WTC11 (cell line): ENCODE measurements at regions not wholly inside any gene's neighbourhood (a gene's known extent, or its start where the extent isn't known, plus 50 kb on each side); places are given as distances from the start of the nearest gene placed in this dataset.
A peak's percentile ranks its signal among the peaks of the same experiment; 100 is the strongest.

Experiments used
- ATAC-seq: fragments of 200-7000 bp; cut with Tn5 transposase; 2 replicates; pipeline ENCODE4 v1.10.0; 2021; ENCODE audit warnings: mild to moderate bottlenecking, moderate library complexity
- CTCF ChIA-PET: fragments of 300-600 bp; sonication (Branson Sonifier 250); formaldehyde crosslinking; loops from one replicate; lab custom pipeline; 2021; ENCODE audit warnings: antibody characterized with exemption; lab: Charles Lee
- POLR2A ChIA-PET: fragments of 350-600 bp; sonication (Branson Sonifier 250); formaldehyde crosslinking; loops from one replicate; lab custom pipeline; 2021; ENCODE audit warnings: antibody characterized with exemption; lab: Charles Lee
- DNase-seq: peaks from one replicate; pipeline ENCODE4 v3.0.0; 2021; ENCODE audit warnings: low spot score
- H3K27ac Mint-ChIP-seq: 2 replicates; pipeline ENCODE4 v1.8.0; 2021; ENCODE audit warnings: mixed read lengths
- H3K27me3 Mint-ChIP-seq: 2 replicates; pipeline ENCODE4 v1.8.0; 2021; ENCODE audit warnings: low read depth, mild to moderate bottlenecking, moderate library complexity, mixed read lengths
- H3K36me3 Mint-ChIP-seq: 2 replicates; pipeline ENCODE4 v1.8.0; 2021; ENCODE audit warnings: mixed read lengths
- H3K4me1 Mint-ChIP-seq: 2 replicates; pipeline ENCODE4 v1.8.0; 2022; ENCODE audit warnings: mixed read lengths
- H3K4me3 Mint-ChIP-seq: 2 replicates; pipeline ENCODE4 v1.8.0; 2021; ENCODE audit warnings: mild to moderate bottlenecking, moderate library complexity, mixed read lengths
- H3K9me3 Mint-ChIP-seq: 2 replicates; pipeline ENCODE4 v1.8.0; 2021; ENCODE audit warnings: mixed read lengths
- ESRRA ChIP-seq: sonication (generic); formaldehyde crosslinking; IDR thresholded peaks from 2 replicates; pipeline ENCODE4 v1.8.1; 2022; ENCODE audit warnings: mild to moderate bottlenecking, missing genetic modification reagents, borderline replicate concordance
- ETV6 ChIP-seq: sonication (generic); formaldehyde crosslinking; IDR thresholded peaks from 2 replicates; pipeline ENCODE4 v1.8.1; 2022; ENCODE audit warnings: mild to moderate bottlenecking, missing genetic modification reagents
- HMGA2 ChIP-seq: fragments of 250-450 bp; sonication (Bioruptor Pico); IDR thresholded peaks from 2 replicates; pipeline ENCODE4 v1.4.0; 2021; ENCODE audit warnings: mild to moderate bottlenecking, moderate library complexity
- NFATC4 ChIP-seq: fragments of 250-450 bp; sonication (Bioruptor Pico); IDR thresholded peaks from 2 replicates; pipeline ENCODE4 v1.9.0; 2021; ENCODE audit warnings: mild to moderate bottlenecking
- NFE2L1 ChIP-seq: sonication (generic); formaldehyde crosslinking; IDR thresholded peaks from 2 replicates; pipeline ENCODE4 v1.8.1; 2023; ENCODE audit warnings: missing genetic modification reagents
- NR2C2 ChIP-seq: sonication (generic); formaldehyde crosslinking; IDR thresholded peaks from 2 replicates; pipeline ENCODE4 v1.8.0; 2022; ENCODE audit warnings: mild to moderate bottlenecking, missing genetic modification reagents
- RORB ChIP-seq: fragments of 250-450 bp; sonication (Bioruptor Pico); IDR thresholded peaks from 2 replicates; pipeline ENCODE4 v1.9.0; 2021; ENCODE audit warnings: mild to moderate bottlenecking
- SOX15 ChIP-seq: fragments of 250-450 bp; sonication (Bioruptor Pico); IDR thresholded peaks from 2 replicates; pipeline ENCODE4 v1.9.0; 2021; ENCODE audit warnings: mild to moderate bottlenecking
- TCF7 ChIP-seq: sonication (generic); formaldehyde crosslinking; IDR thresholded peaks from 2 replicates; pipeline ENCODE4 v1.8.0; 2022; ENCODE audit warnings: mild to moderate bottlenecking, low read depth, missing genetic modification reagents, moderate library complexity
- TP53 ChIP-seq: sonication (generic); formaldehyde crosslinking; IDR thresholded peaks from 2 replicates; pipeline ENCODE4 v1.8.1; 2023; ENCODE audit warnings: mild to moderate bottlenecking, missing genetic modification reagents
- ZNF263 ChIP-seq: sonication (generic); formaldehyde crosslinking; IDR thresholded peaks from 2 replicates; pipeline ENCODE4 v1.8.1; 2022; ENCODE audit warnings: low read depth, mild to moderate bottlenecking, moderate library complexity, missing genetic modification reagents
- TF ChIP-seq, protein P1 (sequence below): fragments of 250-450 bp; sonication (Bioruptor Pico); IDR thresholded peaks from 2 replicates; pipeline ENCODE4 v1.8.0; 2021; ENCODE audit warnings: mild to moderate bottlenecking
- TF ChIP-seq, protein P2 (sequence below): sonication (generic); formaldehyde crosslinking; IDR thresholded peaks from 2 replicates; pipeline ENCODE4 v1.8.0; 2023; ENCODE audit warnings: mild to moderate bottlenecking, missing genetic modification reagents
- TF ChIP-seq, protein P3 (sequence below): sonication (generic); formaldehyde crosslinking; IDR thresholded peaks from 2 replicates; pipeline ENCODE4 v1.8.1; 2022; ENCODE audit warnings: low read depth, mild to moderate bottlenecking, moderate library complexity, missing genetic modification reagents, borderline replicate concordance
- TF ChIP-seq, protein P4 (sequence below): sonication (generic); formaldehyde crosslinking; IDR thresholded peaks from 2 replicates; pipeline ENCODE4 v1.8.1; 2023; ENCODE audit warnings: mild to moderate bottlenecking, moderate library complexity, missing genetic modification reagents
- TF ChIP-seq, protein P5 (sequence below): sonication (generic); formaldehyde crosslinking; IDR thresholded peaks from 2 replicates; pipeline ENCODE4 v1.8.0; 2022; ENCODE audit warnings: missing genetic modification reagents
- TF ChIP-seq, protein P6 (sequence below): sonication (generic); formaldehyde crosslinking; IDR thresholded peaks from 2 replicates; pipeline ENCODE4 v1.8.1; 2023; ENCODE audit warnings: mild to moderate bottlenecking, missing genetic modification reagents, borderline replicate concordance
- TF ChIP-seq, protein P7 (sequence below): sonication (generic); formaldehyde crosslinking; IDR thresholded peaks from 2 replicates; pipeline ENCODE4 v1.8.1; 2023; ENCODE audit warnings: mild to moderate bottlenecking, missing genetic modification reagents, moderate library complexity

DNA sequence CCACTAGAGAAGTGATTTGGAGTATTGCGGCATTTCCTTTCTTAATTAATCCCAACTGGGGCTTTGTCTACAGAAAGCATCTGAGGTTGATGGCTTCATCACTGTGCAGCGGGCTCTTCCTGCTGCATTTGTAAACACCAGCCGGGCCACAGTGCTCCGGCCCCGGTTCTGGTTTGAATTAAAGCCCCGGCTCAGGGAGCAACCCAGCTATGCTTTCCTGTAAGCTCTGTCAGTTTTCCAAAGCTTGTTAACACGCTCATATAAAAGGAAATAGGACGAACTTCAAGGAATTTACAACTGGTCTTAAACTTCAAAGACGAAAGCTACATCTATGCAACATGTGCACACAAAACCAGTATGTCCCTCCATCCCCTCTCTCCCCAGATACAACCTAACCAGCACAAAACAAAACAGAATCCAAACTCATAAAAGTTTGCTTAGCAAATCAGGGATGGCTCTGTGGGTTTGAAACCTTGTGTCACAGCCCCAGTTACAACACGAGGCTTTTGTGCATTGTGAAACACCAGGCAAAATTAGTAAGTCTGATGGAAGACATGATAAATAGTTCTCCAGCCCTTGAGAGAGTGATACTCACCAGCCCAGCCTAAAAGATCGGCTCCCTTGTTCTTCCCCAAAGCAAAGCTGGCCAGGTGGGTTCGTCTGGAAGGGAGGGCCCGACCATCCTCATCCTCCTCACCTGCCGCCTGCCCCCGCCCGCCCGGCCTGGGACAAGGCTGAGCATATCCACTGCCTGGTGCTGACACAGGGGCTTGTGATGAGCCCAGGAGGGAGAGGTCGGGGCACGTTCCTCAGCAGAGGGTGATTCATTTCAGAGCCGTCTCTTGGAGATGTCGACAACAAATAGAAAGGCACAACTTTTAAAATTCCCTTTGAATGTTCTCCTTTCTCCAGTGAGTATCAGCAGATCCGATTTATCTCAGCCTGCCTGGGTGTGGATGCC lies 197.9 kb downstream of the TFAP2C start:
- Mint-ChIP-seq H3K4me1 (peaks cover 54% of the 10 kb centered on the region), H3K9me3 (peaks cover 5% of the 10 kb centered on the region; the same call in 1 of the 2 replicates), H3K36me3 (no peaks in the 10 kb centered on the region), H3K4me3 (no peak overlapping the region), H3K27ac (0 out of 2 replicates have a peak overlapping the region, but pooled peaks have one; percentile 7), H3K27me3 (no peaks in the 10 kb centered on the region; the same call in 1 of the 2 replicates)
- CTCF ChIA-PET: interaction anchor here (0.8 to 3.5 kb wide), 4 partner anchors 9 to 197 kb away, joined by 3 to 17 read pairs (median 6); no protein-coding TSS in a partner anchor
- DNase-seq: no peak
- POLR2A ChIA-PET: no interaction called here
- ATAC-seq: peak; percentile 17; the same call in 1 of the 2 replicates
- TF ChIP-seq, protein P1, sequence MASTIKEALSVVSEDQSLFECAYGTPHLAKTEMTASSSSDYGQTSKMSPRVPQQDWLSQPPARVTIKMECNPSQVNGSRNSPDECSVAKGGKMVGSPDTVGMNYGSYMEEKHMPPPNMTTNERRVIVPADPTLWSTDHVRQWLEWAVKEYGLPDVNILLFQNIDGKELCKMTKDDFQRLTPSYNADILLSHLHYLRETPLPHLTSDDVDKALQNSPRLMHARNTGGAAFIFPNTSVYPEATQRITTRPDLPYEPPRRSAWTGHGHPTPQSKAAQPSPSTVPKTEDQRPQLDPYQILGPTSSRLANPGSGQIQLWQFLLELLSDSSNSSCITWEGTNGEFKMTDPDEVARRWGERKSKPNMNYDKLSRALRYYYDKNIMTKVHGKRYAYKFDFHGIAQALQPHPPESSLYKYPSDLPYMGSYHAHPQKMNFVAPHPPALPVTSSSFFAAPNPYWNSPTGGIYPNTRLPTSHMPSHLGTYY: no peak
- TF ChIP-seq, protein P2, sequence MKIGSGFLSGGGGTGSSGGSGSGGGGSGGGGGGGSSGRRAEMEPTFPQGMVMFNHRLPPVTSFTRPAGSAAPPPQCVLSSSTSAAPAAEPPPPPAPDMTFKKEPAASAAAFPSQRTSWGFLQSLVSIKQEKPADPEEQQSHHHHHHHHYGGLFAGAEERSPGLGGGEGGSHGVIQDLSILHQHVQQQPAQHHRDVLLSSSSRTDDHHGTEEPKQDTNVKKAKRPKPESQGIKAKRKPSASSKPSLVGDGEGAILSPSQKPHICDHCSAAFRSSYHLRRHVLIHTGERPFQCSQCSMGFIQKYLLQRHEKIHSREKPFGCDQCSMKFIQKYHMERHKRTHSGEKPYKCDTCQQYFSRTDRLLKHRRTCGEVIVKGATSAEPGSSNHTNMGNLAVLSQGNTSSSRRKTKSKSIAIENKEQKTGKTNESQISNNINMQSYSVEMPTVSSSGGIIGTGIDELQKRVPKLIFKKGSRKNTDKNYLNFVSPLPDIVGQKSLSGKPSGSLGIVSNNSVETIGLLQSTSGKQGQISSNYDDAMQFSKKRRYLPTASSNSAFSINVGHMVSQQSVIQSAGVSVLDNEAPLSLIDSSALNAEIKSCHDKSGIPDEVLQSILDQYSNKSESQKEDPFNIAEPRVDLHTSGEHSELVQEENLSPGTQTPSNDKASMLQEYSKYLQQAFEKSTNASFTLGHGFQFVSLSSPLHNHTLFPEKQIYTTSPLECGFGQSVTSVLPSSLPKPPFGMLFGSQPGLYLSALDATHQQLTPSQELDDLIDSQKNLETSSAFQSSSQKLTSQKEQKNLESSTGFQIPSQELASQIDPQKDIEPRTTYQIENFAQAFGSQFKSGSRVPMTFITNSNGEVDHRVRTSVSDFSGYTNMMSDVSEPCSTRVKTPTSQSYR (CRISPR knock-in tag): no peak
- TF ChIP-seq NR2C2 (CRISPR knock-in tag) (no peak), HMGA2 (CRISPR knock-in tag) (no peak), TCF7 (CRISPR knock-in tag) (no peak), TP53 (CRISPR knock-in tag) (no peak), ETV6 (no peak), ZNF263 (CRISPR knock-in tag) (no peak), NFATC4 (no peak), NFE2L1 (CRISPR knock-in tag) (no peak)
- TF ChIP-seq, protein P3, sequence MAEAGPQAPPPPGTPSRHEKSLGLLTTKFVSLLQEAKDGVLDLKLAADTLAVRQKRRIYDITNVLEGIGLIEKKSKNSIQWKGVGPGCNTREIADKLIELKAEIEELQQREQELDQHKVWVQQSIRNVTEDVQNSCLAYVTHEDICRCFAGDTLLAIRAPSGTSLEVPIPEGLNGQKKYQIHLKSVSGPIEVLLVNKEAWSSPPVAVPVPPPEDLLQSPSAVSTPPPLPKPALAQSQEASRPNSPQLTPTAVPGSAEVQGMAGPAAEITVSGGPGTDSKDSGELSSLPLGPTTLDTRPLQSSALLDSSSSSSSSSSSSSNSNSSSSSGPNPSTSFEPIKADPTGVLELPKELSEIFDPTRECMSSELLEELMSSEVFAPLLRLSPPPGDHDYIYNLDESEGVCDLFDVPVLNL (CRISPR knock-in tag): no peak

DNA sequence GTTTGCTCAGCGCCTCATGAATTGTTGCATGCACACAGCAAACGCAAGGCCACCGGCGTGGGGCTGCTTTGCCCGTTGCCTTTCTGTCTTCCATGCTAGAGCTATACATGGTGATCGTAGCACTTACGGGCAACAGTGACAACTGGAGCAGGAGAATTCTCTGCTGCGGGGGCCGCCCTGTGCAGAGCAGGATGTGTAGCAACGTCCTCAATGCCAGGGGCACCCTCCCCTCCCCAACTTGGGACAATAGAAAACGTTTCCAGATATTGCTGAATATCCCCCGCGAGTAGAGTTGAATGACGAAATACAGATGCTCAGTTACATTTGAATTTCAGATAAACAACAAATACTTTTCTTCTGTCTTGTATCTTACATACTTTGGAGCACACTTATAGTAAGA lies 198.7 kb downstream of the TFAP2C start:
- ChIA-PET POLR2A (no interaction called here), CTCF (interaction anchor here (0.8 to 3.5 kb wide), 4 partner anchors 10 to 198 kb away, joined by 3 to 17 read pairs (median 6); no protein-coding TSS in a partner anchor)
- no peak for DNase-seq
- H3K27me3 Mint-ChIP-seq: no peaks in the 10 kb centered on the region; the same call in 1 of the 2 replicates
- ATAC-seq: no peak
- no peak overlapping the region for H3K27ac Mint-ChIP-seq
- no peaks in the 10 kb centered on the region for H3K36me3 Mint-ChIP-seq
- peaks cover 57% of the 10 kb centered on the region for H3K4me1 Mint-ChIP-seq
- H3K4me3 Mint-ChIP-seq: no peak overlapping the region
- peaks cover 5% of the 10 kb centered on the region; the same call in 1 of the 2 replicates for H3K9me3 Mint-ChIP-seq
- TF ChIP-seq ESRRA (CRISPR knock-in tag) (no peak), TCF7 (CRISPR knock-in tag) (no peak), NFATC4 (no peak), SOX15 (CRISPR knock-in tag) (no peak), RORB (CRISPR knock-in tag) (no peak)
- TF ChIP-seq, protein P4, sequence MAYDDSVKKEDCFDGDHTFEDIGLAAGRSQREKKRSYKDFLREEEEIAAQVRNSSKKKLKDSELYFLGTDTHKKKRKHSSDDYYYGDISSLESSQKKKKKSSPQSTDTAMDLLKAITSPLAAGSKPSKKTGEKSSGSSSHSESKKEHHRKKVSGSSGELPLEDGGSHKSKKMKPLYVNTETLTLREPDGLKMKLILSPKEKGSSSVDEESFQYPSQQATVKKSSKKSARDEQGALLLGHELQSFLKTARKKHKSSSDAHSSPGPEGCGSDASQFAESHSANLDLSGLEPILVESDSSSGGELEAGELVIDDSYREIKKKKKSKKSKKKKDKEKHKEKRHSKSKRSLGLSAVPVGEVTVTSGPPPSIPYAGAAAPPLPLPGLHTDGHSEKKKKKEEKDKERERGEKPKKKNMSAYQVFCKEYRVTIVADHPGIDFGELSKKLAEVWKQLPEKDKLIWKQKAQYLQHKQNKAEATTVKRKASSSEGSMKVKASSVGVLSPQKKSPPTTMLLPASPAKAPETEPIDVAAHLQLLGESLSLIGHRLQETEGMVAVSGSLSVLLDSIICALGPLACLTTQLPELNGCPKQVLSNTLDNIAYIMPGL (CRISPR knock-in tag): no peak
- TF ChIP-seq, protein P5, sequence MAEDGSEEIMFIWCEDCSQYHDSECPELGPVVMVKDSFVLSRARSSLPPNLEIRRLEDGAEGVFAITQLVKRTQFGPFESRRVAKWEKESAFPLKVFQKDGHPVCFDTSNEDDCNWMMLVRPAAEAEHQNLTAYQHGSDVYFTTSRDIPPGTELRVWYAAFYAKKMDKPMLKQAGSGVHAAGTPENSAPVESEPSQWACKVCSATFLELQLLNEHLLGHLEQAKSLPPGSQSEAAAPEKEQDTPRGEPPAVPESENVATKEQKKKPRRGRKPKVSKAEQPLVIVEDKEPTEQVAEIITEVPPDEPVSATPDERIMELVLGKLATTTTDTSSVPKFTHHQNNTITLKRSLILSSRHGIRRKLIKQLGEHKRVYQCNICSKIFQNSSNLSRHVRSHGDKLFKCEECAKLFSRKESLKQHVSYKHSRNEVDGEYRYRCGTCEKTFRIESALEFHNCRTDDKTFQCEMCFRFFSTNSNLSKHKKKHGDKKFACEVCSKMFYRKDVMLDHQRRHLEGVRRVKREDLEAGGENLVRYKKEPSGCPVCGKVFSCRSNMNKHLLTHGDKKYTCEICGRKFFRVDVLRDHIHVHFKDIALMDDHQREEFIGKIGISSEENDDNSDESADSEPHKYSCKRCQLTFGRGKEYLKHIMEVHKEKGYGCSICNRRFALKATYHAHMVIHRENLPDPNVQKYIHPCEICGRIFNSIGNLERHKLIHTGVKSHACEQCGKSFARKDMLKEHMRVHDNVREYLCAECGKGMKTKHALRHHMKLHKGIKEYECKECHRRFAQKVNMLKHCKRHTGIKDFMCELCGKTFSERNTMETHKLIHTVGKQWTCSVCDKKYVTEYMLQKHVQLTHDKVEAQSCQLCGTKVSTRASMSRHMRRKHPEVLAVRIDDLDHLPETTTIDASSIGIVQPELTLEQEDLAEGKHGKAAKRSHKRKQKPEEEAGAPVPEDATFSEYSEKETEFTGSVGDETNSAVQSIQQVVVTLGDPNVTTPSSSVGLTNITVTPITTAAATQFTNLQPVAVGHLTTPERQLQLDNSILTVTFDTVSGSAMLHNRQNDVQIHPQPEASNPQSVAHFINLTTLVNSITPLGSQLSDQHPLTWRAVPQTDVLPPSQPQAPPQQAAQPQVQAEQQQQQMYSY (CRISPR knock-in tag): no peak
- TF ChIP-seq, protein P6, sequence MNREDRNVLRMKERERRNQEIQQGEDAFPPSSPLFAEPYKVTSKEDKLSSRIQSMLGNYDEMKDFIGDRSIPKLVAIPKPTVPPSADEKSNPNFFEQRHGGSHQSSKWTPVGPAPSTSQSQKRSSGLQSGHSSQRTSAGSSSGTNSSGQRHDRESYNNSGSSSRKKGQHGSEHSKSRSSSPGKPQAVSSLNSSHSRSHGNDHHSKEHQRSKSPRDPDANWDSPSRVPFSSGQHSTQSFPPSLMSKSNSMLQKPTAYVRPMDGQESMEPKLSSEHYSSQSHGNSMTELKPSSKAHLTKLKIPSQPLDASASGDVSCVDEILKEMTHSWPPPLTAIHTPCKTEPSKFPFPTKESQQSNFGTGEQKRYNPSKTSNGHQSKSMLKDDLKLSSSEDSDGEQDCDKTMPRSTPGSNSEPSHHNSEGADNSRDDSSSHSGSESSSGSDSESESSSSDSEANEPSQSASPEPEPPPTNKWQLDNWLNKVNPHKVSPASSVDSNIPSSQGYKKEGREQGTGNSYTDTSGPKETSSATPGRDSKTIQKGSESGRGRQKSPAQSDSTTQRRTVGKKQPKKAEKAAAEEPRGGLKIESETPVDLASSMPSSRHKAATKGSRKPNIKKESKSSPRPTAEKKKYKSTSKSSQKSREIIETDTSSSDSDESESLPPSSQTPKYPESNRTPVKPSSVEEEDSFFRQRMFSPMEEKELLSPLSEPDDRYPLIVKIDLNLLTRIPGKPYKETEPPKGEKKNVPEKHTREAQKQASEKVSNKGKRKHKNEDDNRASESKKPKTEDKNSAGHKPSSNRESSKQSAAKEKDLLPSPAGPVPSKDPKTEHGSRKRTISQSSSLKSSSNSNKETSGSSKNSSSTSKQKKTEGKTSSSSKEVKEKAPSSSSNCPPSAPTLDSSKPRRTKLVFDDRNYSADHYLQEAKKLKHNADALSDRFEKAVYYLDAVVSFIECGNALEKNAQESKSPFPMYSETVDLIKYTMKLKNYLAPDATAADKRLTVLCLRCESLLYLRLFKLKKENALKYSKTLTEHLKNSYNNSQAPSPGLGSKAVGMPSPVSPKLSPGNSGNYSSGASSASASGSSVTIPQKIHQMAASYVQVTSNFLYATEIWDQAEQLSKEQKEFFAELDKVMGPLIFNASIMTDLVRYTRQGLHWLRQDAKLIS: no peak
- TF ChIP-seq, protein P7, sequence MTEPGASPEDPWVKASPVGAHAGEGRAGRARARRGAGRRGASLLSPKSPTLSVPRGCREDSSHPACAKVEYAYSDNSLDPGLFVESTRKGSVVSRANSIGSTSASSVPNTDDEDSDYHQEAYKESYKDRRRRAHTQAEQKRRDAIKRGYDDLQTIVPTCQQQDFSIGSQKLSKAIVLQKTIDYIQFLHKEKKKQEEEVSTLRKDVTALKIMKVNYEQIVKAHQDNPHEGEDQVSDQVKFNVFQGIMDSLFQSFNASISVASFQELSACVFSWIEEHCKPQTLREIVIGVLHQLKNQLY (CRISPR knock-in tag): no peak
